CD4-positive, alpha-beta T cell treated with Interleukin-6 at 100 ng/mL for 8 hours (primary cell): ENCODE measurements at regions not wholly inside any gene's neighbourhood (a gene's known extent, or its start where the extent isn't known, plus 50 kb on each side); places are given as distances from the start of the nearest gene placed in this dataset.

Source experiments
- DNase-seq: peaks from one replicate; pipeline ENCODE4 v3.0.0-alpha.2; 2020; ENCODE audit warnings: mixed read lengths, low spot score

DNA sequence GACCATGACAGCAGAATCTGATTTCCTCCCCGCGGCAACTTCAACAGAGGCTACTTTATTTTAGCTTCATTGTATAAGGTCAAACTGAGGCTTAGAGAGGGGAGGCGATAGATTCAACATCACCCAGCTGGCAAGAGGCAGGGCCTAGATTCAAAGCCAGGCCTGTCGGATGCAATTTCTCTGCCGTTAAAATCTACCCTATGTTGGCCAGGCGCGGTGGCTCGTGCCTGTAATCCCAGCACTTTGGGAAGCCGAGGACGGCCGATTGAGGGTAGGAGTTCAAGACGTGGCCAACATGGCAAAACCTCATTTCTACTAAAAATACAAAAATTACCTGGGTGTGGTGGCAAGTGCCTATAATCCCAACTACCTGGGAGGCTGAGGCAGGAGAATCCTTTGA lies 182.2 kb downstream of the BCOR start:
- no peak for DNase-seq

DNA sequence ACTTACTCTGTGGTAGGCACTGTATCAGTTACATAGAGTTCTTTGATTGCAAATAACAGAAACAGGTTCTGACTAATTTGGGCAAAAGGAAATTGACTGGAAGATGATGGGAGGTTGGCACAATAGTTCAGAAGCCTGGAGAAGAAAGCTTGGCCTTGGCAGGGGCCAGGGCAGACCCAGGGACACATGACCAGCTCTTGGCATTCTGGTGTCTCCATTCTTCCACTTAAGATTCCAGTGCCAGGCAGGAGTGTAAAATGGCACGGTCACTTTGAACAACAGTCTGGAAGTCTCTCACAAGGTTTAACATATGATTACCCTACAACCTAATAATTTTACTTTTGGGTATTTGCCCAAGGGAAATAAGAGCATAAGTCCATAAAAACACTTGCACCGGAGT lies 175.9 kb downstream of the BCOR start:
- DNase-seq: no peak

DNA sequence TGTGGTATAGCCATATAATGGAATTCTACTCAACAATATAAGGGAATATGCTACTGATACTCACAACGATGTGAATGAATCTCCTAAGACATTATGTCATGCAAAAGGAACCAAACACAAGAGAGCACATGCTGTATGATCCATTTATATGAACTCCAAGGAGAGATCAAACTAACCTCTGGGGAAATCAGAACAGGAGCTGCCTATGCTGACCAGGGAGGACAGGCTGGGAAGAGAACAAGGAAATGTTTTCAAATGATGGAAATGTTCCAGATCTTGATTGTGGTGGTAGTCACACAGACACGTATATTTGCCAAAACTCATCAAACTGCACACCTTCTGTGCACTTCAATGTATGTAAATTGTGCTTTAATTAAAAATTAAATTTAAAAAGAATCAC lies 175.3 kb downstream of the BCOR start:
- no peak for DNase-seq

DNA sequence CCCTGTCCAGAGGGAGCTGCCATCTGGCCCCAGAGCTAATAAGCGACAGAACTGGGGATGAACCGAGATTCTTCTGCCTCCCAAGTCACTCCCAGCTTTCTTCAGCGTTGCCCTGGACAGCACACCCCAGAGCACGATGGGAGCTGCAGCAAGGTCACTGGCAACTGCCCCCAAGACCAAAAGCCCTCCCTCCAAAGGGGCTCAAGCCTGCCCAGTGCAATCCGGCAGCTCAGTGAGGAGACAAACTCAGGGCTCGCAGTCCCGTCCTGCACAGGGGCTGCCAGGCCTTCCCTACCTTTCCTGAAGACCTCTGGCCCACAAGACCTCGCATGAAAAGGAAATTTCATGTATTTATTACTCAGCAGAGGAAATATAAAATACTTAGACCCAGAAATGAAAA lies 174.8 kb downstream of the BCOR start:
- DNase-seq: no peak

DNA sequence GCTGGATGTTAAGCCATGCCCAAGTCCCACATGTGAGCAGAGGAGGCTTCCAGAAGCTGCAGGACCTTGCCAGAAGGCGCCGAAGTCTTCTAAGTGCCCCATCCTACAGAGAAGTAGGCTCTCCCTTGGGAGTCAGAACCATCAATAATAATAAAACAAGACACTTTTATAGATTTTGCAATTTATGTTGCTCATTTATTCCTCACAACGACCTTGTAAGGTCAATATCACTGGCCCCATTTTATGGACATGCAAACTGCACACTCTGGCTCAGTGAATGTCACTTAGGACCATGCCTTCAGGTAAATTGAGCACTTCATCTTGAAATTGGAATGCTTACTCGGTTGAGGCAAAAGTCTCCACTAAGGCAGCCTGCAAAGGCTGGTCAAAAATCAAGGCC lies 170.4 kb downstream of the BCOR start:
- DNase-seq: no peak

DNA sequence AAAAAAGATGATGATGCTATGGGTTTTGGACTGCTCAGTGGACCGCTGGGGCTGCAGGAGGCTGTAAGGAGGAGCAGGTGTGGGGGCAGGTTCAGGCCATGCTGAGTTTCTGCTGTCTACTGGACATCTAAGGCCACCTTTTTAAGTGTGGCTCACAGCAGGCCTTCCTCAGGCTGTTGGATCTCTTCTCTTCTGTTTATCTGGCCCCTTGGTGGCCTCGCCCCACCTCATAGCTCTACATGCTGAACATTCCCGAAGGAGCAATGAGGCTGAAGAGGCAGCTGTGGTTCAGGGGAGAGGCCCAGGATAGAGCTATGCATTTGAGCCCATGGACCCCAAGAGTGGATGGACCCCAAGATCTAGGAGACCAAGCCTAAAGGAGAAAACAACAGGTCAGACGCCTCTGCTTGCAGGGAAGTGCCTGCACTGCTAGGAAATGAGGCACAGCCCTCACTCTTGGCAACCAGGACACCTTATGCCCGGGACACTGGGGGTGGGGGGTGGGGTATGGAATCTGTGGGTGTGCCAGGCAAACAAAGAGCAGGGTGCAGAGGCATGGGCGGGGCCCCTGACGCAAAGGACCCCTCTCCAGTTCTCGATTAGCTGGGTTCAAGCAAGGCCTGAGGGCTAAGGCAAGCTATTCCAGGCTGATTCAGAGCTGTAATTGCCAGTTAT lies 168.9 kb downstream of the BCOR start:
- no peak for DNase-seq

DNA sequence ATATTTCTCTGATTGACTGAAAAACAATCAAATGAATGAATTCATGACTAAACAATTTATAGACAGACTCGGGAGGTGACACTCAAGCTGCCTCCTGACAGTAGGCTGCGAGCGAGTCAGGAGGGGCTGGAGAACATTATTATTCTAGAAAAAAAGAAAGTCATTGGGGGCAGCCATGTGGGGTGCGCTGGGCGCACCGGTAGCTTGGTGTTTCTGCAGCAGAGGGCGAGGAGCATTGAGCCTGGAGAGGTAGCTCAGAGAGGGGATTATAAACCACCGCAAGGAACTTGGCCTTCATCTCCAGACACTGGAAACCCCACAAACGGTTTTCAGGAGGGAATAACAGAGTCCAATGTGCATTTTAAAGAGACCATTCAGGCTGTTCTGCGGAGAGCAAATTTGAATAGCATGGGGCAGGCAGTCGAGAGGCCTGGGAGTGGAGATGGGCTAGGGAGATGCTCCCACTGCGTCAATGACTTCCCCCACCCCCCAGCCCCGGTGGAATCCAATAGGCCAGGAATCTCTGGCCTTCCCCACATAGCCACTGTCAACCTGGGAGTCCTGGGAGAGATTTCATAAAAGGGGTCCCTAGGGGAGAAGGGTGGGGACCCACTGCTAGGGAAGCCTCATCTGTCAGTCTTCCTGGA lies 168.3 kb downstream of the BCOR start:
- no peak for DNase-seq

DNA sequence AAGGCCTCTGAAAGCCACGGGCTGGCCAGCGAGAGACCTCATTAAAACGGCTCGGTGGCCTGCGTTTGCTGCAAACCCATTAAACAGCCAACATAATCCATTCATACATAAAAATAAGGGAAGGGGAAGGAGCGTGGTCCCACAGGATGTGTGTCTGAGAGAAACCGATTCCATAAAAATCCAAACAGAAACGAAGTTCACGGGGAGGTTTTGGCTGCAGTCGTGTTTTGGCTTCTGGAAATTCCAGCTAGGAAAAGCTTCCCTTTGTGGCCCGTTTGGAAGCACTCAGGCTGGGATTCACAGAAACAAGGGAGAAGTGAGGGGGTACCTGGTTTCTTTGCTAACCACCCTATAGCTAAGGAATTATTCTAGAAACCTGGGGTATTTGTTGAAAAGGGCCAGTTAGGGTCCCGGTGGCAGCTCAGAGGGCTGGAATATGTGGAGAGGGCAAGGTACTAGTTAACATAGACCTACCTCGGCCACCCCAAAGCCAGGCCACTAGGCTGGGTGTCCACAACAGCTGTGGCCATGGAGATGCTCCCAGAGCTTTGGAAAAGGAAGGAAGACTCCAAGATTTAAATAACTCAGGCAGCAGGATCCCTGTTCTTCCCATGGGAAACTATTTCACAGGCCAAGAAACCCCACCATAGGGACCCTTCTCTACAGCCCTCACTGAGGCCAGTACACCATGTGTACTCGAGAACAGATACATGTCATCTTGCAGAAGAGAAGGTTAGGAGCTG lies 166.8 kb downstream of the BCOR start:
- no peak for DNase-seq

DNA sequence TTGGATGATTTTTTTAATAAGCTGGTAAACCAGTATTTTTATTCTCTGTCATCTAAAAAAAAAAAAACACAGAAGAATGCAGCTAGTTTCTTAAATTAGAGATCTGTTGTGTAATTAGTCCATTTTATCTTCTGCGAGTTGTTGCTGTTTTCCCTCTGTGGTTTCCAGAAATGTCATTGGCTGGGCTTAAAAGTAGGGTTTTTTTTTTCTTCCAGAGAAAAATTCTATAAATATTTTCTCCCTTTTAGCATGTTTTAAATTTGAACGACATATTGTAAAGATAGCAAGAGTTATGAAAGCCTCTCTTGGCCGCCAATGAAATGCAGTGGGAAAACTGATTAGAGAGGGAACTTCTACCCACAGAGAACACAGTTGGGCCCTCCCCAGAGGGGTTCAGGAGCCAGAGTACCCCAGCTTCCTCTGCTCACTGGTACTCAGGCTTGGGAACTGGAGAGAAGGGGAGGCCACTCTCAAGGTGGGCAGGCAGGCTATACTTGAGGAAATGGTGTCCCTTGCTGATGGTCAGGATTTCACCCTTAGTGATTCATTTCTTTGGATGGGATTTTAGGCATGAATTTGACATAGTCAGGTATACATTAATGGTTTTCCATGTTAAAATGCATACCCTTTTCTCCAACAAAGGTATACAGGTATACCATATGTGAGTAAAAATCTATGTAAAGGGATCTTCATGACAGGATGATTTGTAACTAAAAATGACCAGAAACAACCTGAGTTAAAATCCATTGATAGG lies 166.1 kb downstream of the BCOR start:
- DNase-seq: no peak

DNA sequence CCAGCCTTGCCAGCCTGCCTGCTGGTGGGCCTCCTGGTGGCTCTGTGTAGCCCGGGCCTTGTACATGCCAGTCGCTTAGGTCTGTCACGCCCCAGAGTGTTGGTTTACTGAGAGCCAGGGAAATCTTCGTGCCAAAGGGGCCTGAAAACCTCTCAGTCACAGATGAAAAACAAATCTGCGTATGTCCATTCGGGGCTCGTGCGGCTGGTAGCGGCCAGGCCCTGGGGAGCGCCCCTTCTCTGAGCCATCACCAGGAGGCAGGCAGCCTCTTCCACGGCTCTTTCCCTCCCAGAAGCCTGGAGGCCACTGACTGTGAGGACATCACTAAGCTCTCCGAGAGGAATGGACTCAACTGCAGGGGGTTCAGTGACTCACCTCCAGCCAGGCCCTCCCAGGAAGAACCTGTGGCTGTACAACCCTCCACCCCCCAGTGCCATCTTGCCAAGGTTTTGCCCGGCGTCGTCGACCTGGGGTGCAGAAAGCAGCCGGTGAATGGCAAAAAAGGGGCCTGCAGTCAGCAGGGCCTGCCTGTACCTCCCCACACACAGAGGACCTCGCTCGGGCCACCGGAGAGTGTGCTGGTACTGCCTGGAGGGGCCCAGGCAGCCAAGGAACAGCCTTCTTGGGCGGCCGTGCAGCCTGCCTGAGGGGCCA lies 162.2 kb downstream of the BCOR start:
- DNase-seq: no peak

DNA sequence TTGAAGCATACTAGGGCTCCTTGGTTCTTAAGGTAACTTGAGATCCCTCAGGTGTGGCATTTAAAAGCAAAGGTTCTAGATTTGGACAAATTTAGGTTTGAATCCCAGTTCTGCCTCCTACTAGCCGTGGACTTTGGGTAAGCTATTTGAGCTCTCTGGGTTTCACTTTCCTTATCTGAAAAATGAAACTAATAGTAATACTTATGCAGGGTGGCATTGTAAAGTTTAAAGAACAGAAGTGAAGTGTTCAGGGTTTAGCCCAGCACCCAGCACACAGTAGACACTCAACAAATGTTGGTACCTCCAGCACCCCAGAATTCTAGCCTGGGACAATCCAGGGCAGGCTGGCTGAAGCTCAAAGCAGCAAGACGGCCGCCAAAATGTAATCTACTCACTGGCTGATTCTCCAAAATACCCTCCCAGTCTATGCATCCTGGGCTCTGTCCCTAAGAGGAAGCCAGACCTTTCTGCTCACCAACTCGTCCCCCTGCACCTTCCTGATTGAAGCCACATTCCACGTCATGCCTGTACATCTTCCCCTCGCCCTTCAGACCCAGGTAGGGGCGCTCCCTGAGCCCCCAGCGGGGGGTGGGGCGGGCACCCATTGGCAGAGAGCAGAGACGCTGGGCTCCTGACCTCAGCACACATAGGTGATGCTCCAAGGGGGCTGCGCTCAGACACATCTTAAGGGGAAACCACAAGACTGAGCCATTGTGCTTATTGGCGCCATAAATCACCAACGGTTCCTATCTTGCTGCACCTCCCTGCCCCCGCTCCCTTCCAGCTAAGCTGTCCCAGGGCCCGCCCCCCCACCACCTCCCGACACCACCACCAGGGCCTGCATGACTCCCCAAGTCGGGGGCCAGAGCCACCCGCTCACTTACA lies 160.6 kb downstream of the BCOR start:
- DNase-seq: no peak

DNA sequence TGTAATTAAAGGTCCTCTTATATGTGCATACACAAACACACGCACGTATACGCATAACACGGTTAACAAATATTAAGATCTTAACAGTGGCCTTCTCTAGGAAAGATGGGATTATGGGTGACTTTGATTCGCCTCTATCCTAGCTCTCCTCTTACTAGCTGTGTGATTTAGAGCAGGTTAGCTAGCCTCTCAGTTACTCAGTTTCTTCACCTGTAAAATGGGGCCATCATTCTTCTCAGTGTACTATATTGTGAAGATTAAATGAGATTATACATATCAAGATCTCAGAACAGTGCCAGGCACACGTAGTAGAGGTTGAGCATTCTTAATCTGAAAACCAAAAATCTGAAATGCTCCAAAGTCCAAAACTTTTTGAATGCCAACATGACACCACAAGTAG lies 159.3 kb downstream of the BCOR start:
- DNase-seq: no peak

DNA sequence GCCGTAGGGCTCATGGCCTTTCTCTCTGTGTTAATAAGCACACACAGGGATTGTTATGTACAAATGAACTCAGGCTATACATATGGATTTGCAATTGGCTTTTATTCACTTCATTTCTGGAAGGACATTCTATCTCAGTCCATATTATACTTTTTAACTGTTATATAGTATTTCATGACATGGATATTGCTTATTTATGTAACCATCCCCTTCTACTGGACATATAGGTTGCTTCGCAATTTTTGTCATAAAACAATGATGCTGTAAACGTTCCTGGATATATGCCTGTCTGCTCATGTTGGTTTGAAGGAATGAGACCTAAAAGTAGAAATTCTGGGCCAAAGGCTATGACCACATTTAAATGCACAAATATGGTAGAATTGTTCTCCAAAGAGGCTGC lies 158.1 kb downstream of the BCOR start:
- no peak for DNase-seq

DNA sequence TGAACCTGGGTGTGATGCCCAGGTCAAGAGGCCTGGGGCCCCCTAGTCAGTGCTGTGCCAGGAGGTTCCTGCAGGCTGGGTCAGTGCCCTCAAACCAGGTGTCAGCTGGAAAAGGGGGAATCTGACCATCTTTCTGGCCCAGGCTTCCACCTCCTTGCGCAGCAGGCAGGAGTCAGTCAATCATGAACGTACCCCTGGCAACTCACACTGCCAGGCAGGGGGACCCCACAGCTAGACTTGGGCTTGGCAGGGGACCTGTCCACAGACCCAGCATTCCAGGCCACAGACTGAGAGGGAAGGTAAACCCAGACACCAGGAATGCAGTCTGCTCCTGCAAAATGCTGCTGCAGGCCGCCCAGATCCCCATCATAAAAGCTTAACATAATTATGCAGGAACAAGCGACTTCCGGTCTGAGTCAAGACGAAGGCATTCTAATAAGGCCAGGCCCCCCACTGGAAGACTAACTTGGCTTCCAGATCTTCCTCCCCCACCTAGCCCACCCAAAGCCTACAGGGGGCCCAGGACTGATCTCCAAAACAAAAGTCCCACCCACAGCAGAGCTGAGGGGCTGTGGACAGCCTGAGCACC lies 156.3 kb downstream of the BCOR start:
- DNase-seq: no peak

DNA sequence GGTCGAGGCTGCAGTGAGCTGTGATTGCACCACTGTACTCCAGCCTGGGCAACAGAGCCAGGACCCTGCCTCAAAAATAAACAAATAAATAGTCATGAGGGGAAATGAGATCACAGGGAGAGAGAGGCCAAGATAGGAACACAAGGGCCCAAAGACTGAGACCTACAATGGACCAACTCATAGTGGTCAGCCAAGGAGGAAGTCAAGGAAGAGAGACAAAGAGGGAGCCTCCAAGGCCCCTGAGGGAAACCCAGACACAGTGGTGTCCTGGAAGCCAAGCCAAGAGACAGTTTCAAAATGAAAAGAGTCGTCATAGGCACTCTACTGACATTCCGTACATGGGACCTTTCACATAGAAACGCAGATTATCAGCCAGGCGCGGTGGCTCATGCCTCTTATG lies 153.3 kb downstream of the BCOR start:
- no peak for DNase-seq

DNA sequence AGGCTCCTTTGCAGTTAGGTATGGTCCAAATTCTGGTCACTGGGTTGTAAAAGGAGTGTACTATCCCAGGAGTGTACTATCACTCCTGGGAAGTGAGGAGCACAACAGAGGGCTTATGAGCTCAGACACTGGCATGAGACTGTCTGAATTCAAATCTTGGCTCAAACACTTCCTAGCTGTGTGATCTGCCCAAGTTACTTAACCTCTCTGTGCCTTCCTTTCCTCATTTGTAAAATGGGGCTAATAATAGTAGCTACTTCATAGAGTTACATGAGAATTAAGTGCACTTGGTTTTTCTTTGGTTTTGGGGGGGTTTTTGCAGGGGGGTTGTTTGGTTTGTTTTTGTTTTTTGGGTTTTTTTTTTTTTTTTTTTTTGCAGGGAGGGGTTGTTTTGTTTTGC lies 152.0 kb downstream of the BCOR start:
- no peak for DNase-seq

DNA sequence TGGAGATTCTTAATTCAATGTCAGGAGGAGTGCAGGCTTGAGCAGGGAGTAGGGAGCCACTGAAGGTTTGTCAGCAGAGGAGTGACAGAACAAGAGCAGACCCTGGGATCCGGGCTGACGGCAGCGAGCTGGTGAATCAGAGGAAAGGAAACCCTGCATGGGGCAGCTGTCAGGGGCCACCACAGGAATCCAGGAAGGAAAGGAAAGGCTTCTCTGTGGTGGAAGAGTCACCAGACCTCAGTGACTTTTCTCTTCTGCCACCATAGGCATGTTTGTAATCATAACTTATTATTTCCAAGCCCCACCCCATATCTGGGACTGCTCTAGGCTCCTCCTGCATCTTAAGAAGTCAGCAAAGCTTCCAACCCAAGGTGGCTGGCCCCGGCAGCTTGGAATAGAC lies 150.9 kb downstream of the BCOR start:
- DNase-seq: no peak

DNA sequence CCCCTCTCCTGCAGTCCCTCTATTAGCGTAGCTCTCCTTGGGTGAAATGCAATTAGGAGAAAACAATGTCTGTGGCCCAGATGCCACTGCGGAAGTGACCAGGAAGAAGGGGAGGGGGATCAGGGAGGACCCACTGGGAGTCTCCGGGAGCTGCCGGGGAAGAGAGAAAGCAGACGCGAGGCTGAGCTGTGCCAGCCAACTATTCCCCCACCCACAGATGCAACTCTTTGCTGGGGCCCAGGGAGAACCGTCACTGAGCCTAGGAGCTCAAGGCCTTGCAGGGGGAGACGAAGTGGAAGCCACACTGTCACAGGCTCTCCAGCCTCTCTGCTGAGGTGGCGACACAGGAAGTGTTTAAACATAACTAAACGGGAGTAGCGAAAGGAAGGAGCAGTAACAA lies 149.2 kb downstream of the BCOR start:
- DNase-seq: no peak

DNA sequence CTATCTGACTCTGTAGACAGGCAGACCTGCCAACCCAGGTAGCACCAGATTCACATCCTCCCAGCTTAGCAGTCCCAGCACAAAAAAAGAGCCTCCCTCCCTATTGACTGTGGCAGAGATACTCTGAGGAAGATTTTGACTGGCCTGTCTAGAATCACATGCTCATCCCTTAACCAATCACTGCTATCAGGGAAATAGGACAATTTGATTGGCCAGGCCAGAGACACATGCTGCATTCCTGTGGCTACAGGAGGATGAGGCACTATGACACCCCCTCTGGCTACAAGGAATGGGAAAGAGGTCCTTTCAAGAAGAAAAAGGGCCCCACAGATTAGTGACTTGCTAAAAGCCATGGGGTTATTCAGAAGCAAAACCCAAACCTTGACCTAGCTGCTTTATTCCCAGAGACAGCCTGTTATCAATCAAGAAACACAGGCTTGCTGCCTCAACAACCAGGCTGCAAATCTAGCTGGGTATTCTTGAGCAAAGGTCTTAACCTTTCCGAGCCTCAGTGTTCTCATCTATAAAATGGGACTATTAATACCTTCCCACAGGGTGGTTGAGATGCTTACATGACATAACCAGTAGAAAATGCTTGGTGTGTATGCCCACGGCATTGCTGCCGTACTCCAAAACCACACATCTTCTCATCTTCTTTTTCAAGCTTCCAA lies 147.6 kb downstream of the BCOR start:
- DNase-seq: no peak

DNA sequence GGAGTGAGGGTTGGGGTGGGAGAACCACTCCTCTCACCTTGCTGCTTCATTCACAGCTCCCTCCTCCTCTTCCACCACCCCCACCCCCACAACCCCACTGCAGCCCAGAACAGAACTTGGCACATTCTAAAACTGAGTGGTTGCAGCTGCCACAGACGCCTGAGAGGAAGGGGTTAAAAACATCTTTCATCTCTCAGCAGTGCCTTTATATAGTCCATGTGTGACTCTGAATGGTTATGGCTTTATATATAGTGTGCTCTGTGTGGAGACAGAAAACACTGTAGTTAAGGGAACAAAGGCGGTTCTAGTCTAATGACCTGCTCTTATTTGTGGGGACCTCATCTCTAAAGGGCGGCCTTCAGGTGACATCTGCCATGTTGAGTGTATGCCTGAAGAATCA lies 144.8 kb downstream of the BCOR start:
- no peak for DNase-seq
